SK-N-SH (cell line): ENCODE measurements at regions not wholly inside any gene's neighbourhood (a gene's known extent, or its start where the extent isn't known, plus 50 kb on each side); places are given as distances from the start of the nearest gene placed in this dataset.

Experiments used
- CTCF ChIA-PET: fragments of 300-600, 350-600 bp; formaldehyde crosslinking; extraction: SDS; loops from one replicate; lab custom pipeline; 2021; lab: Yijun Ruan, JAX
- POLR2A ChIA-PET: fragments of 350-600 bp; sonication (Branson Sonifier 250); formaldehyde crosslinking; extraction: SDS; loops from one replicate; lab custom pipeline; 2020; ENCODE audit warnings: antibody characterized with exemption, inconsistent platforms; lab: Yijun Ruan, JAX
- DNase-seq: peaks from one replicate; pipeline ENCODE4 v3.0.0; 2012
- H2AFZ ChIP-seq: fragments of 200-600 bp; sonication (generic); 2 replicates; pipeline ENCODE4 v1.8.1; 2016; ENCODE audit warnings: antibody characterized with exemption, mild to moderate bottlenecking, low read depth
- H3F3A ChIP-seq: fragments of 200-600 bp; sonication (generic); replicated peaks from 2 replicates; pipeline ENCODE3; 2016; ENCODE audit warnings: antibody characterized with exemption, mild to moderate bottlenecking; ENCODE audit not compliant: insufficient read depth
- H3K27ac ChIP-seq, 2 experiments: fragments of 200-500 bp in 1 of 2; fragments of 200-600 bp in 1 of 2; sonication (Bioruptor generic) in 1 of 2; sonication (generic), shearing (Covaris generic) in 1 of 2; 2 replicates each; pipeline versions ENCODE4 v1.5.1 to v1.6.1; 2014 to 2016; ENCODE audit warnings: low read depth in 2 of 2, inconsistent platforms in 1 of 2, low read length in 1 of 2, mild to moderate bottlenecking in 1 of 2, mixed read lengths in 1 of 2
- H3K27me3 ChIP-seq: fragments of 200-600 bp; sonication (generic), shearing (Covaris generic); 2 replicates; pipeline ENCODE4 v1.6.1; 2016; ENCODE audit warnings: mixed run types; ENCODE audit not compliant: insufficient read depth
- H3K36me3 ChIP-seq, 2 experiments: fragments of 200-500 bp in 1 of 2; fragments of 200-600 bp in 1 of 2; sonication (Bioruptor generic) in 1 of 2; sonication (generic) in 1 of 2; replicated peaks in 1 of 2; 2 replicates each; pipeline versions ENCODE3 to v1.5.1; 2014 to 2016; ENCODE audit warnings: low read length in 1 of 2, mild to moderate bottlenecking in 1 of 2; ENCODE audit not compliant: insufficient read depth in 2 of 2, control insufficient read depth in 1 of 2
- H3K4me1 ChIP-seq, 2 experiments: fragments of 200-500 bp in 1 of 2; fragments of 200-600 bp in 1 of 2; sonication (Bioruptor generic) in 1 of 2; sonication (generic), shearing (Covaris generic) in 1 of 2; 2 replicates each; pipeline versions ENCODE4 v1.5.1 to v1.6.1; 2014 to 2016; ENCODE audit warnings: low read depth in 1 of 2, low read length in 1 of 2, mixed run types in 1 of 2; ENCODE audit not compliant: insufficient read depth in 2 of 2, control insufficient read depth in 1 of 2
- H3K4me2 ChIP-seq: fragments of 200-600 bp; sonication (generic), shearing (Covaris generic); 2 replicates; pipeline ENCODE4 v1.6.1; 2017; ENCODE audit warnings: mixed run types
- H3K4me3 ChIP-seq, 2 experiments: fragments of 200-500 bp in 1 of 2; fragments of 200-600 bp in 1 of 2; sonication (Bioruptor generic) in 1 of 2; sonication (generic), shearing (Covaris generic) in 1 of 2; 2 replicates each; pipeline versions ENCODE4 v1.5.1 to v1.8.1; 2014 to 2016; ENCODE audit warnings: low read depth in 2 of 2, inconsistent platforms in 1 of 2, low read length in 1 of 2, mild to moderate bottlenecking in 1 of 2, mixed read lengths in 1 of 2, moderate library complexity in 1 of 2
- H3K79me2 ChIP-seq: fragments of 200-600 bp; sonication (generic); 2 replicates; pipeline ENCODE4 v1.8.1; 2017; ENCODE audit warnings: mild to moderate bottlenecking; ENCODE audit not compliant: insufficient read depth
- H3K9ac ChIP-seq: fragments of 200-600 bp; sonication (generic); 2 replicates; pipeline ENCODE4 v1.6.1; 2017; ENCODE audit warnings: mixed run types
- H3K9me2 ChIP-seq: fragments of 200-600 bp; sonication (generic); 2 replicates; pipeline ENCODE4 v1.6.1; 2017; ENCODE audit warnings: mixed run types
- H3K9me3 ChIP-seq: fragments of 200-600 bp; sonication (generic); 2 replicates; pipeline ENCODE4 v1.6.1; 2017; ENCODE audit warnings: mixed run types, mild to moderate bottlenecking, moderate library complexity
- H4K20me1 ChIP-seq: fragments of 200-600 bp; sonication (generic); 2 replicates; pipeline ENCODE4 v1.6.1; 2017; ENCODE audit warnings: mild to moderate bottlenecking, mixed run types; ENCODE audit not compliant: insufficient read depth
- CHD2 ChIP-seq: fragments of 150-350 bp; IDR thresholded peaks from 2 replicates; pipeline ENCODE4 v1.6.1; 2018; ENCODE audit warnings: low read length; ENCODE audit not compliant: partially characterized antibody
- EP300 ChIP-seq, 2 experiments: IDR thresholded peaks; 2 replicates each; pipeline versions ENCODE4 v1.4.0 to v1.6.1; 2012; ENCODE audit warnings: borderline replicate concordance in 1 of 2, low read depth in 1 of 2, low read length in 1 of 2
- FOSL2 ChIP-seq: IDR thresholded peaks from 2 replicates; pipeline ENCODE4 v1.4.0; 2012; ENCODE audit warnings: low read depth, mild to moderate bottlenecking, moderate library complexity, borderline replicate concordance
- FOXJ3 ChIP-seq: sonication (generic); formaldehyde crosslinking; IDR thresholded peaks from 2 replicates; pipeline ENCODE4 v1.5.1; 2020; ENCODE audit warnings: mild to moderate bottlenecking, missing genetic modification reagents
- FOXM1 ChIP-seq: IDR thresholded peaks from 2 replicates; pipeline ENCODE4 v1.4.0; 2012; ENCODE audit warnings: low read depth, mild to moderate bottlenecking
- GABPA ChIP-seq: IDR thresholded peaks from 2 replicates; pipeline ENCODE4 v1.4.0; 2012; ENCODE audit warnings: low read depth, mild to moderate bottlenecking
- GATA2 ChIP-seq: sonication (generic); formaldehyde crosslinking; IDR thresholded peaks from 2 replicates; pipeline ENCODE4 v1.5.0; 2020; ENCODE audit warnings: mild to moderate bottlenecking, missing genetic modification reagents
- MEF2A ChIP-seq: IDR thresholded peaks from 2 replicates; pipeline ENCODE4 v1.4.0; 2012; ENCODE audit warnings: low read depth, borderline replicate concordance
- MXI1 ChIP-seq: IDR thresholded peaks from 2 replicates; pipeline ENCODE4 v1.6.1; 2012; ENCODE audit warnings: mild to moderate bottlenecking, low read depth, low read length, improper control_type of control experiment
- NRF1 ChIP-seq: IDR thresholded peaks from 2 replicates; pipeline ENCODE4 v1.6.1; 2012; ENCODE audit warnings: low read depth, mild to moderate bottlenecking, low read length
- PBX3 ChIP-seq: IDR thresholded peaks from 2 replicates; pipeline ENCODE4; 2012
- REST ChIP-seq: IDR thresholded peaks from 2 replicates; pipeline ENCODE4 v1.6.1; 2012; ENCODE audit warnings: mild to moderate bottlenecking, low read depth, low read length, moderate library complexity
- RFX5 ChIP-seq: IDR thresholded peaks from 2 replicates; pipeline ENCODE4 v1.6.1; 2012; ENCODE audit warnings: mild to moderate bottlenecking, improper control_type of control experiment, low read length
- RXRA ChIP-seq: IDR thresholded peaks from 2 replicates; pipeline ENCODE4 v1.4.0; 2012; ENCODE audit warnings: low read depth, mild to moderate bottlenecking, borderline replicate concordance
- SMC3 ChIP-seq: IDR thresholded peaks from 2 replicates; pipeline ENCODE4 v1.6.1; 2012; ENCODE audit warnings: low read depth, low read length, improper control_type of control experiment
- TAF1 ChIP-seq: IDR thresholded peaks from 2 replicates; pipeline ENCODE4 v1.6.1; 2012; ENCODE audit warnings: low read depth, mild to moderate bottlenecking, low read length, moderate library complexity, borderline replicate concordance
- TCF12 ChIP-seq: IDR thresholded peaks from 2 replicates; pipeline ENCODE4 v1.4.0; 2012
- TEAD4 ChIP-seq: IDR thresholded peaks from 2 replicates; pipeline ENCODE4 v1.4.0; 2012; ENCODE audit warnings: mild to moderate bottlenecking, borderline replicate concordance; ENCODE audit not compliant: insufficient read depth
- USF1 ChIP-seq: IDR thresholded peaks from 2 replicates; pipeline ENCODE4 v1.4.0; 2012; ENCODE audit warnings: low read depth, borderline replicate concordance
- YY1 ChIP-seq: IDR thresholded peaks from 2 replicates; pipeline ENCODE4 v1.4.0; 2012; ENCODE audit warnings: low read depth, mild to moderate bottlenecking
- WGBS: methylation state at CpG from one replicate; pipeline ENCODE4 v1.1.6; 2017; ENCODE audit warnings: low lambda C conversion rate; 5-methylcytosine and 5-hydroxymethylcytosine counted together

GRCh38 chr16:52089476-52089875 lies 457.5 kb downstream of the TOX3 start (continued):
- TF ChIP-seq REST = no peak

- H3F3A ChIP-seq = no peaks in the 10 kb centered on the region
- no peaks in the 10 kb centered on the region for H3K36me3 ChIP-seq
- no peak for DNase-seq
- no peaks in the 10 kb centered on the region for H4K20me1 ChIP-seq
- H3K27me3 ChIP-seq = no peaks in the 10 kb centered on the region
- no peaks in the 10 kb centered on the region for H3K9me2 ChIP-seq
- no peaks in the 10 kb centered on the region for H3K4me1 ChIP-seq
- no peak overlapping the region for H3K27ac ChIP-seq
- POLR2A ChIA-PET = no interaction called here
- CTCF ChIA-PET = interaction anchor here (1.3 kb wide), 1 partner anchor 936 kb away, joined by 3 read pairs; no protein-coding TSS in a partner anchor
- no peak overlapping the region for H2AFZ ChIP-seq
- no peak overlapping the region for H3K4me2 ChIP-seq
- no peaks in the 10 kb centered on the region for H3K9me3 ChIP-seq
- no peaks in the 10 kb centered on the region for H3K79me2 ChIP-seq
- no peak overlapping the region for H3K9ac ChIP-seq
- WGBS = 7% methylated on average over 1 of the region's 1 CpG
- no peak overlapping the region for H3K4me3 ChIP-seq
- no peak for TF ChIP-seq YY1
- TF ChIP-seq TAF1 = no peak
- no peak for TF ChIP-seq MEF2A
- TF ChIP-seq GABPA = no peak
- TF ChIP-seq EP300 (IDR thresholded peaks at IDR 0.05; ENCODE audit: borderline replicate concordance in 1 of 2, low read depth in 1 of 2, low read length in 1 of 2) = no peak
- TF ChIP-seq MXI1 = no peak
- TF ChIP-seq RXRA = no peak
- no peak for TF ChIP-seq FOXM1
- TF ChIP-seq NRF1 = no peak
- no peak for TF ChIP-seq FOSL2
- TF ChIP-seq PBX3 = no peak
- TF ChIP-seq USF1 = no peak
- no peak for TF ChIP-seq CHD2
- TF ChIP-seq FOXJ3 (CRISPR knock-in tag) = no peak
- TF ChIP-seq GATA2 (CRISPR knock-in tag) = no peak
- TF ChIP-seq TCF12 = no peak
- TF ChIP-seq SMC3 = no peak
- TF ChIP-seq RFX5 = no peak
- no peak for TF ChIP-seq REST
- TF ChIP-seq TEAD4 = no peak
Measured at GRCh38 chr16:52086901-52087300, 460.0 kb downstream of the TOX3 start.
